ENCODE measurements at regions not wholly inside any gene's neighbourhood (a gene's known extent, or its start where the extent isn't known, plus 50 kb on each side); places are given as distances from the start of the nearest gene placed in this dataset.

DNA sequence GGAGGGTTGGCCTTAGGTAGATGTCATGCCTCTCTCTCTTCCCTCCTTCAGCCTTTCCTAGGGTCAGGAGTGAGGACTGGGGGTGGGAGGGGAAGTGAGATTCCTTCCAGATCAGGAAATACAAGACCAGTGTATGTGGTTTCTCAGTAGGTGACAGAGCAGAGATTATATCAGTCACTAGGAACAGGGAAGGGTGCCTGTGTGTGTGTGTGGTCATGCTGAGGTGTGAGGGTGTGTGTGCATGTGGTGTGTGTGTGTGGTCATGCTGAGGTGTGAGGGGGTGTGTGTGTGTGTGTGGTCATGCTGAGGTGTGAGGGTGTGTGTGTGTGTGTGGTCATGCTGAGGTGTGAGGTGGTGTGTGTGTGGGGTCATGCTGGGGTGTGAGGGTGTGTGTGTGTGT lies 259.8 kb downstream of the LOXHD1 start:
- H3K27me3 ChIP-seq = no peaks in the 10 kb centered on the region
- H3K27ac ChIP-seq = no peak overlapping the region
- no peaks in the 10 kb centered on the region for H3K79me2 ChIP-seq (ENCODE audit: low read depth)
- H2AFZ ChIP-seq (replicated peaks) = no peak overlapping the region
- H3K36me3 ChIP-seq = no peaks in the 10 kb centered on the region
- TF ChIP-seq, protein P1, sequence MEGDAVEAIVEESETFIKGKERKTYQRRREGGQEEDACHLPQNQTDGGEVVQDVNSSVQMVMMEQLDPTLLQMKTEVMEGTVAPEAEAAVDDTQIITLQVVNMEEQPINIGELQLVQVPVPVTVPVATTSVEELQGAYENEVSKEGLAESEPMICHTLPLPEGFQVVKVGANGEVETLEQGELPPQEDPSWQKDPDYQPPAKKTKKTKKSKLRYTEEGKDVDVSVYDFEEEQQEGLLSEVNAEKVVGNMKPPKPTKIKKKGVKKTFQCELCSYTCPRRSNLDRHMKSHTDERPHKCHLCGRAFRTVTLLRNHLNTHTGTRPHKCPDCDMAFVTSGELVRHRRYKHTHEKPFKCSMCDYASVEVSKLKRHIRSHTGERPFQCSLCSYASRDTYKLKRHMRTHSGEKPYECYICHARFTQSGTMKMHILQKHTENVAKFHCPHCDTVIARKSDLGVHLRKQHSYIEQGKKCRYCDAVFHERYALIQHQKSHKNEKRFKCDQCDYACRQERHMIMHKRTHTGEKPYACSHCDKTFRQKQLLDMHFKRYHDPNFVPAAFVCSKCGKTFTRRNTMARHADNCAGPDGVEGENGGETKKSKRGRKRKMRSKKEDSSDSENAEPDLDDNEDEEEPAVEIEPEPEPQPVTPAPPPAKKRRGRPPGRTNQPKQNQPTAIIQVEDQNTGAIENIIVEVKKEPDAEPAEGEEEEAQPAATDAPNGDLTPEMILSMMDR (IDR thresholded peaks at IDR 0.05) = no peak
- no peak for TF ChIP-seq EZH2 (IDR thresholded peaks at IDR 0.05)
- TF ChIP-seq EZH2phosphoT487 (IDR thresholded peaks at IDR 0.05) = no peak
- H3F3A ChIP-seq (ENCODE audit: low read depth) = no peaks in the 10 kb centered on the region
- Mint-ChIP-seq H3K27me3 (ENCODE audit: insufficient read depth, low read depth) (peaks cover 6% of the 10 kb centered on the region), H3K27ac (no peak overlapping the region), H3K4me3 (peak overlapping the region; percentile 55), H3K36me3 (peaks cover 8% of the 10 kb centered on the region), H3K9me3 (no peaks in the 10 kb centered on the region), H3K4me1 (peaks cover 36% of the 10 kb centered on the region)
- no peak overlapping the region for H3K4me3 ChIP-seq
- no peak for DNase-seq (ENCODE audit: low spot score)
- no peaks in the 10 kb centered on the region for H3K9me3 ChIP-seq (ENCODE audit: low read depth)
- no peaks in the 10 kb centered on the region for H3K4me1 ChIP-seq
- H3K4me2 ChIP-seq = no peak overlapping the region
- no peak overlapping the region for H3K9ac ChIP-seq
- H4K20me1 ChIP-seq (ENCODE audit: low read depth) = peaks cover 65% of the 10 kb centered on the region

- no peak overlapping the region for H3K27ac ChIP-seq
- no peaks in the 10 kb centered on the region for H3K27me3 ChIP-seq
- H3K4me1 ChIP-seq = no peaks in the 10 kb centered on the region
- H2AFZ ChIP-seq (replicated peaks) = no peak overlapping the region
- no peak overlapping the region for H3K4me2 ChIP-seq
- no peak for DNase-seq (ENCODE audit: low spot score)
- Mint-ChIP-seq H3K4me3 (no peak overlapping the region), H3K27me3 (ENCODE audit: insufficient read depth, low read depth) (peaks cover 6% of the 10 kb centered on the region), H3K27ac (no peak overlapping the region), H3K36me3 (peaks cover 8% of the 10 kb centered on the region), H3K4me1 (peaks cover 37% of the 10 kb centered on the region), H3K9me3 (no peaks in the 10 kb centered on the region)
- H4K20me1 ChIP-seq (ENCODE audit: low read depth) = peaks cover 60% of the 10 kb centered on the region
- H3K9ac ChIP-seq = no peak overlapping the region
- no peak for TF ChIP-seq EZH2phosphoT487 (IDR thresholded peaks at IDR 0.05)
- TF ChIP-seq, protein P1 (IDR thresholded peaks at IDR 0.05) = no peak
- TF ChIP-seq EZH2 (IDR thresholded peaks at IDR 0.05) = no peak
- no peaks in the 10 kb centered on the region for H3K79me2 ChIP-seq (ENCODE audit: low read depth)
- no peaks in the 10 kb centered on the region for H3K9me3 ChIP-seq (ENCODE audit: low read depth)
- no peaks in the 10 kb centered on the region for H3F3A ChIP-seq (ENCODE audit: low read depth)
- H3K36me3 ChIP-seq = no peaks in the 10 kb centered on the region
- no peak overlapping the region for H3K4me3 ChIP-seq
Observed at GRCh38 chr18:46398005-46398404, 259.0 kb downstream of the LOXHD1 start.

DNA sequence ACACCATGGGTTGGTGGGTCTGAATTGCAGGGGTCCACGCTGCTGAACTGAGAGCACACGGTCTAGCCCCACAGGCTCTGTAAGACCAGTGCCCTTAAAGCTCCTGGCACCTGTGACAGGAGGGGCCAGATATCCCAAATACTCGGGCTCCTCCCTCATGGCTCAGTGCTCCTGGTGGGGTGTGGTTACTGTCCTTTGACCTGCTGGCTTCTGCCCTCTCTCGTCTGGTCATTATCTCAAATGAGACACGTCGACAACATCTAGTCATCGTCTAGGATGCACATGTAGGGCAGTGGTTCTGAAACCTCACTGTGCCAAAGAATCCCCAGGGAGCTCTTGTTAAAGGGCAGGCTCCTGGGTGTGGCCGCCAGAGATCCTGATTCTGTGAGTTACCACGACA lies 258.4 kb downstream of the LOXHD1 start:
- Histone ChIP-seq H3K27ac (no peak overlapping the region), H3K4me3 (no peak overlapping the region), H3K9ac (no peak overlapping the region), H3K79me2 (ENCODE audit: low read depth) (no peaks in the 10 kb centered on the region), H3K4me2 (no peak overlapping the region), H4K20me1 (ENCODE audit: low read depth) (peaks cover 54% of the 10 kb centered on the region), H3F3A (ENCODE audit: low read depth) (no peaks in the 10 kb centered on the region), H3K9me3 (ENCODE audit: low read depth) (no peaks in the 10 kb centered on the region), H3K4me1 (no peaks in the 10 kb centered on the region), H3K27me3 (no peaks in the 10 kb centered on the region), H2AFZ (replicated peaks) (no peak overlapping the region), H3K36me3 (no peaks in the 10 kb centered on the region)
- H3K9me3 Mint-ChIP-seq = no peaks in the 10 kb centered on the region
- peaks cover 6% of the 10 kb centered on the region for H3K27me3 Mint-ChIP-seq (ENCODE audit: insufficient read depth, low read depth)
- peaks cover 8% of the 10 kb centered on the region for H3K36me3 Mint-ChIP-seq
- TF ChIP-seq, protein P1 (IDR thresholded peaks at IDR 0.05) = no peak
- no peak for TF ChIP-seq EZH2 (IDR thresholded peaks at IDR 0.05)
- TF ChIP-seq EZH2phosphoT487 (IDR thresholded peaks at IDR 0.05) = no peak
- DNase-seq (ENCODE audit: low spot score) = no peak
- H3K27ac Mint-ChIP-seq = no peak overlapping the region
- no peak overlapping the region for H3K4me3 Mint-ChIP-seq
- peaks cover 39% of the 10 kb centered on the region for H3K4me1 Mint-ChIP-seq
